ENCODE measurements at regions not wholly inside any gene's neighbourhood (a gene's known extent, or its start where the extent isn't known, plus 50 kb on each side); places are given as distances from the start of the nearest gene placed in this dataset.

DNA sequence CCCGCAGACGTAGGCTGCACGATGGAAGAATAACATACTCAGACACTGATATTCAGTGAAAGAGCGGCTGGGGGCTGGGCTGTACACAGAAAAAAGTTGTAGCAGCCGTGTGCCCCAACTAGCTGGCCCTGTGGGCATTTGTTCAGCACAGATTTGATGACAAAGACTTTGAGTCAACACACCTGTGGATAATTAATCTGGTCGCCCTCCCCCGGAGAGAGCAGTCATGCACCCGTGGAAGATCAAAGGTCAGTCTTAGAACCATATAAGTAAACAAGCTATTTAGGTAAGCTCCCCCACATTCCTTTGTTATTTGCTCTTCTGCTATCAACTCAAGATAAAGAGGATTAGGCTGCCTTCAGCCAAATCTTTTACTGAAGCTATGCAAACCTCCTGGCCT, 148.4 kb upstream of the HMCN1 start:
- no peak for DNase-seq (ENCODE audit: low read depth, low spot score)
- Histone ChIP-seq H3K36me3 (ENCODE audit: insufficient read depth, low read length) (no peaks in the 10 kb centered on the region), H3K9me3 (ENCODE audit: low read depth, low read length) (0 out of 2 replicates have a peak, but pooled peaks cover 8% of the 10 kb centered on the region), H3K9ac (ENCODE audit: insufficient read length) (no peak overlapping the region), H3K4me3 (no peak overlapping the region), H3K27ac (no peak overlapping the region)
- TF ChIP-seq EZH2 (IDR thresholded peaks at IDR 0.05): no peak
- no peak for TF ChIP-seq FOXP2 (optimal IDR thresholded peaks at IDR 0.05; ENCODE audit: control extremely low read depth, extremely low read length, insufficient read depth)

DNA sequence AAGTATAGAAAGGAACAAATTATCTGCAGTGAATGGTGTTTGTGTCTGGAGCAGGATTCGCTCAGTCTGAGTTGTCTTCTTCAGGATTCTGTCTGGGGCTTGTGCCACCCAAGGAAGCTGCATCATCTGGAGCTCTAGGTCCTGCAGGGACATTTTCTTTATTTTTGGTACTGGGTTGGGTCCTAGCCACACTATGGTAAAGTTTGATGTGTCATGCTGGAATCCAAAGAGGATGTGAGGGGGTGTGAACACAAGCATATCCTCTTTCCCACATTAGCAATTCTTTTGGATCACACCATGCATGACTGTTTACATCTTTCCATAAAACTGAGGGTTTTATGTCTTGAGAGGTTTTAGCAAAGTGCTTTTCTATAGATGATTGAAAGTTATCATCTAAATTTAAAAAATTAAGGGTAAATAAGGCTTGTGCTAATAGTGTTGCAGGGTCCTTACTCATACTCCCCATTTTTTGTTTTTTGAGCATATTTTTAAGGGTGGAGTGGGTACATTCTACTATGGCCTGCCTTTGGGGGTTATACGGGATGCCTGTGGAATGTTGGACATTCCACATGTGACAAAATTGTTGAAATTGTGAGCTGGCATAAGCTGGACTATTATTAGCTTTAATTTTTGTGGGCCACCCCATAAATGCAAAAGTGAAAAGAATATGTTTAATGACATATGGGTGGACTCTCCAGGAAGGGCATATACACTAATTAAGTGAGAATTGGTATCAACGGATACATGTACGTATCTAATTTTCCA, 152.0 kb upstream of the HMCN1 start:
- no peak for TF ChIP-seq FOXP2 (optimal IDR thresholded peaks at IDR 0.05; ENCODE audit: control extremely low read depth, extremely low read length, insufficient read depth)
- no peak for TF ChIP-seq POLR2AphosphoS5 (IDR thresholded peaks at IDR 0.05; ENCODE audit: borderline replicate concordance, low read depth, low read length)
- TF ChIP-seq EZH2 (IDR thresholded peaks at IDR 0.05): no peak
- no peak for DNase-seq (ENCODE audit: low read depth, low spot score)

DNA sequence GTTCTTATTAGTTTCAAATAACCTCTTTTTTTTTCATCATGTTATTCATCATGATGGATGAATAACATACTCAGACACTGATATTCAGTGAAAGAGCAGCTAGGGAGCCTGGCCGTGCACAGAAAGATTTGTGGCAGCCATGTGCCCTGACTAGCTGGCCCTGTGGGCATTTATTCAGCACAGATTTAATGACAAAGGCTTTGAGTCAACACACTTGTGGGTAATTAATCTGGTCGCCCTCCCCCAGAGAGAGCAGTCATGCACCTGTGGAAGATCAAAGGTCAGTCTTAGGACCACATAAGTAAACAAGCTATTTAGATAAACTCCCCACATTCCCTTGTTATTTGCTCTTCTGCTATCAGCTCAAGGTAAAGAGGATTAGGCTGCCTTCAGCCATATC, 153.2 kb upstream of the HMCN1 start:
- no peak overlapping the region for H3K9ac ChIP-seq (ENCODE audit: insufficient read length)
- H3K9me3 ChIP-seq (ENCODE audit: low read depth, low read length): 0 out of 2 replicates have a peak, but pooled peaks cover 5% of the 10 kb centered on the region
- TF ChIP-seq FOXP2 (optimal IDR thresholded peaks at IDR 0.05; ENCODE audit: control extremely low read depth, extremely low read length, insufficient read depth) (no peak), EZH2 (IDR thresholded peaks at IDR 0.05) (no peak), POLR2AphosphoS5 (IDR thresholded peaks at IDR 0.05; ENCODE audit: borderline replicate concordance, low read depth, low read length) (no peak)
- H3K27ac ChIP-seq: no peak overlapping the region
- DNase-seq (ENCODE audit: low read depth, low spot score): no peak
- no peaks in the 10 kb centered on the region for H3K36me3 ChIP-seq (ENCODE audit: insufficient read depth, low read length)
- no peak overlapping the region for H3K4me3 ChIP-seq

More for the DNA sequence above, 152.0 kb upstream of the HMCN1 start:
- Histone ChIP-seq H3K4me3 (no peak overlapping the region), H3K9me3 (ENCODE audit: low read depth, low read length) (0 out of 2 replicates have a peak, but pooled peaks cover 5% of the 10 kb centered on the region), H3K27ac (no peak overlapping the region), H3K36me3 (ENCODE audit: insufficient read depth, low read length) (no peaks in the 10 kb centered on the region), H3K9ac (ENCODE audit: insufficient read length) (no peak overlapping the region)

DNA sequence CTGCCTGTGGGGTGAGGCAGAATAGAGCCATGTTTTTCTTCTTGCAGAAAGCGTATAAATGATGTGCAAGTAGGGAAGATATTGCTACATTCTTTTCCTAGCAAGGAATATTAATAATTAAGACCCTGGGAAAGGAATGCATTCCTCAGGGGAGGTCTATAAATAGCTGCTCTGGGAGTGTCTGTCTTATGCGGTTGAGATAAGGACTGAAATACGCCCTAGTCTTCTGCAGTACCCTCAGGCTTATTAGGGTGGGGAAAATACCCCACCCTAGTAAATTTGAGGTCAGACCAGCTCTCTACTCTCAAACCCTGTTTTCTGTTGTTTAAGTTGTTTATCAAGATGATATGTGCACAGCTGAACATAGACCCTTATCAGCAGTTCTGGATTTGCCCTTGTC, 155.9 kb upstream of the HMCN1 start:
- no peaks in the 10 kb centered on the region for H3K36me3 ChIP-seq (ENCODE audit: insufficient read depth, low read length)
- 0 out of 2 replicates have a peak, but pooled peaks cover 5% of the 10 kb centered on the region for H3K9me3 ChIP-seq (ENCODE audit: low read depth, low read length)
- 0 out of 2 replicates have a peak overlapping the region, but pooled peaks have one; percentile 51 for H3K27ac ChIP-seq
- DNase-seq (ENCODE audit: low read depth, low spot score): no peak
- H3K9ac ChIP-seq (ENCODE audit: insufficient read length): no peak overlapping the region
- H3K4me3 ChIP-seq: no peak overlapping the region
- no peak for TF ChIP-seq POLR2AphosphoS5 (IDR thresholded peaks at IDR 0.05; ENCODE audit: borderline replicate concordance, low read depth, low read length)

DNA sequence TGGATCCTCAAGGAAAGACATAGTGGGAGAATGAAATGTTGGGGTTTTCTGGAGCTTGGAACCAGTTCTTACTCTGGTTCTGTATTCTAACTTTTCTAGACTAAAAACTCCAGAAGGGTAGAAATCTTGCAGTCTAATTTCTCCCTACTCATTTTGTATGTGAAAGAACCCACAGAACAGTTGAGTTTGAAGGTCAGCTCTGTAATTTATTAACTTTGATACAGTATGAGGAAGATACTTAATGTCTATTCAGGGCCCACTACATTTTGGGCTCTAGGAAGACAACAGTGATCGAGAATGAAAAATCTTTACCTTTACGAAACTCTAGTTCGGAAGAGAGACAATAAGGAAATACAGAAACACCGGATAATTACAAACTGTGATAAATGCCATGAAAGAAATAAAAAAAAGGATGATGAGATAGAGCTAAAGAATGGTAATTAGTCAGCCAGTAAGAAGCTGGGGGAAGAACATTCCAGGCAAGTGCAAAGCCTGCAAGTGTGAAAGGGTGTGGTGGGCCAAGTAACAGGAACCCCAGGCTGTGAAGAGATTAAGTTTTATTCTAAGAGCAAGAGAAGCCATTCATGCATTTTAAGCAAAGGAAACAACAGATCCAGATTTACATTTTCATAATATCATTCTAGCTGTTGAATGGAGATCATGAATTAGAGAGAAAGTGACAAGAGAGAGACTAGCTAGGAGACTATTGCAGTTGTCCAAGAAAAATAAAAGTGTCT, 159.9 kb upstream of the HMCN1 start:
- no peak for DNase-seq (ENCODE audit: low read depth, low spot score)
- Histone ChIP-seq H3K36me3 (ENCODE audit: insufficient read depth, low read length) (no peaks in the 10 kb centered on the region), H3K27ac (peak overlapping the region; percentile 10; the same call in 1 of the 2 replicates), H3K4me3 (no peak overlapping the region), H3K9ac (ENCODE audit: insufficient read length) (no peak overlapping the region), H3K9me3 (ENCODE audit: low read depth, low read length) (no peaks in the 10 kb centered on the region)
- TF ChIP-seq FOXP2 (optimal IDR thresholded peaks at IDR 0.05; ENCODE audit: control extremely low read depth, extremely low read length, insufficient read depth): no peak
- TF ChIP-seq POLR2AphosphoS5 (IDR thresholded peaks at IDR 0.05; ENCODE audit: borderline replicate concordance, low read depth, low read length): no peak
- TF ChIP-seq EZH2 (IDR thresholded peaks at IDR 0.05): no peak

DNA sequence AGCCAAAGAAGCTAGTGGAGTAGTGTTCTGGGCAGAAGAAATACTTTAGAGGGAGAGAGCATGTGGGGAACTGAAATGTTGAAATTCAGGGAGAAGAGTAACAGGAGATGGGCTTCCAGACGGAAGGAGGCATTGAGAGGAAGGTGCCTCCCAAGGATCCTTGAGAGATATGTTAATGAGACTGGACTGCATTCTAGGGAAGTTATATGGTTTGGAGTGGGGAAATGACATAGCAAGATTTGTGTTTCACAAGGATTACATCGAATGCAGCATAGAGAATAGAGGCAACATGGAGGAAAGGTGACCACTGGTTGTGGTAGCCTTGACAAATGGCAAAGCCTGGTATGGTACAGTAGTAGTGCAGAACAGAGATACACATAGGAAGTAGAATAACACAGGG, 160.5 kb upstream of the HMCN1 start:
- Histone ChIP-seq H3K4me3 (no peak overlapping the region), H3K9me3 (ENCODE audit: low read depth, low read length) (no peaks in the 10 kb centered on the region)
- no peak for DNase-seq (ENCODE audit: low read depth, low spot score)

DNA sequence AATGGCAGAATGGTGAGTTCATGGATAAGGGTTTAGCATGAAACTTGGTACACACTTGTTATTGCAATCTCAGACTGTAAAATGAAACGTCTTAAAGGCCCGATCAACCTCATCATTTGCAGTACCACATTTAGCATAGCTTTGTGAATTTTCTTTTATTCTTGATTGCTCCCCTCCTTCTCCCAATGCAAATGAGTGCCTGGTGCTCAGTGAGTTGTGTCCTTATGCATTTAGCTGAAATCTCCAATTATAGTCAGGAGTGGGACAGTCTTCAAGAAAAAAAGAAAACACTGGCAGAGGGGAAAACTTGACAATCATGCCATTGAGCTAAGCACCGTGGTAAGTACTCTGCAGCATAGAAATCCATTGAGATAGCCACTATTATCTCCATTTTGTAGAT, 161.0 kb upstream of the HMCN1 start:
- no peak for DNase-seq (ENCODE audit: low read depth, low spot score)
- Histone ChIP-seq H3K36me3 (ENCODE audit: insufficient read depth, low read length) (no peaks in the 10 kb centered on the region), H3K9me3 (ENCODE audit: low read depth, low read length) (no peaks in the 10 kb centered on the region), H3K9ac (ENCODE audit: insufficient read length) (no peak overlapping the region), H3K27ac (no peak overlapping the region), H3K4me3 (no peak overlapping the region)
- TF ChIP-seq FOXP2 (optimal IDR thresholded peaks at IDR 0.05; ENCODE audit: control extremely low read depth, extremely low read length, insufficient read depth): no peak
- no peak for TF ChIP-seq POLR2AphosphoS5 (IDR thresholded peaks at IDR 0.05; ENCODE audit: borderline replicate concordance, low read depth, low read length)
- TF ChIP-seq EZH2 (IDR thresholded peaks at IDR 0.05): no peak

More for the DNA sequence above, 160.5 kb upstream of the HMCN1 start:
- H3K36me3 ChIP-seq (ENCODE audit: insufficient read depth, low read length): no peaks in the 10 kb centered on the region
- no peak overlapping the region for H3K27ac ChIP-seq
- no peak overlapping the region for H3K9ac ChIP-seq (ENCODE audit: insufficient read length)
- TF ChIP-seq EZH2 (IDR thresholded peaks at IDR 0.05): no peak
- no peak for TF ChIP-seq POLR2AphosphoS5 (IDR thresholded peaks at IDR 0.05; ENCODE audit: borderline replicate concordance, low read depth, low read length)
- no peak for TF ChIP-seq FOXP2 (optimal IDR thresholded peaks at IDR 0.05; ENCODE audit: control extremely low read depth, extremely low read length, insufficient read depth)

DNA sequence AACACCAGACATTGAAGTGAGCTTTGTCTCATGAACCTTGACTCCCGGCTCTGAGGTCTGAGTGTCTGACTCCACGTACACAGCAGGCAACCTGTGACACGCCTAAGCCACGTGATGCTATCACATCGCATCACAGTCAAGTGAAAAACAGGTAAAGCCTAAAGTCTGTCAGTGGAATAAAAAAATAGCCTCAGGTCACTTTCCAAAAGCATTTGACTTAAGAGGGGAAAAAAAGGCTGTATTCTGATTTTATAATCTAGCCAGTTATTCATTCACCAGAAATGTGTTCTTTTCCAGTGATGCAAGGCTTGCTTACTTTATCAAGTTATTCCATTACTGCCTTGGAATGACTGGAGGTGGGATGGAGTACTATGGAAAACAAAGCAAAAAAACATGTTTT, 163.2 kb upstream of the HMCN1 start:
- H3K9me3 ChIP-seq (ENCODE audit: low read depth, low read length): no peaks in the 10 kb centered on the region

More for the DNA sequence above, 163.2 kb upstream of the HMCN1 start:
- DNase-seq (ENCODE audit: low read depth, low spot score): no peak
- no peak overlapping the region for H3K9ac ChIP-seq (ENCODE audit: insufficient read length)
- H3K4me3 ChIP-seq: no peak overlapping the region
- TF ChIP-seq POLR2AphosphoS5 (IDR thresholded peaks at IDR 0.05; ENCODE audit: borderline replicate concordance, low read depth, low read length) (no peak), FOXP2 (optimal IDR thresholded peaks at IDR 0.05; ENCODE audit: control extremely low read depth, extremely low read length, insufficient read depth) (no peak), EZH2 (IDR thresholded peaks at IDR 0.05) (no peak)
- no peaks in the 10 kb centered on the region for H3K36me3 ChIP-seq (ENCODE audit: insufficient read depth, low read length)
- no peak overlapping the region for H3K27ac ChIP-seq

Data from SK-N-MC (cell line).